ENCODE measurements at regions not wholly inside any gene's neighbourhood (a gene's known extent, or its start where the extent isn't known, plus 50 kb on each side); places are given as distances from the start of the nearest gene placed in this dataset.

DNA sequence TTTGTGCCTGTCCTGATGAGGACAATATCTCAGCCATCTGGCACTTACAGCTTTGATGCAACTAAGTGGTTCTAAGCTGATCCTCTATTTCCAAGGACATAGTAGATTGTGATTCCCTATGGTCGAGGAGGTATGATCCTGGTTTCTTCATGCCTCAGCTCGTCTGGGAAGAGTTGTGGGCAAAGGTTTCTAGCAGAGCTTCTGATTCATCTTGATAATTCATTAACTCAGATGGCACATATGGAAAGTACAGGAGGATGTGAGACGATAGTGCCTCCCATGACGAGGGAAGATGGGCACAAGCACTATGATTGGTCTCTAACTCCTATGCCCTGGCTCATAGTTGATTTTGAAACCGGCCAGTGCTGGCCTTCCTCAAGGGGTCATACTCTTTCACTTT lies 334.2 kb upstream of the SEMA6D start:
- no peak overlapping the region for H2AFZ ChIP-seq (ENCODE audit: insufficient read depth, low read depth, low read length, poor library complexity, severe bottlenecking)

DNA sequence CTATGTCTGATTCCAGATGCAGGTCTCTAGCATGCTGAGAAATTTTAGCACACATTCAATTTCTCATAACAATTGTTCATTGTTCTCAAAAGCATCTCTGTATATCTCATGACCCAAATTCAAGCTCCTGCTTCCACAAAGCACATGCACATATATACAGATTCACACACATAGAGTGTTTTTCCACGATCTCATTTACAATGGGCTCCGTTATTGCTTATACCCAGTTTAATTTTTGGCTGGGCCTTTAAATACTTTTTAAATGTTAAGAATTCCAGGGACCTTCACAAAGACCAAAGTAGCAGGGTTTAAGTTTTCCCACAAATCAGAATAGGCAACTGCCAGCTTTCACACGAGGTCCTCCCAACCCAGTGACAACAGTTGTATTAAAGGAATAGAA lies 333.5 kb upstream of the SEMA6D start:
- intact Hi-C loops (cut with micrococcal nuclease) = no loop called here
- TF ChIP-seq CTCF (IDR thresholded peaks at IDR 0.05) = no peak
- no peak for TF ChIP-seq EZH2 (IDR thresholded peaks at IDR 0.05; ENCODE audit: borderline replicate concordance, insufficient read depth, low read depth, low read length, poor library complexity, severe bottlenecking)
- no peak overlapping the region for H2AFZ ChIP-seq (ENCODE audit: insufficient read depth, low read depth, low read length, poor library complexity, severe bottlenecking)
- DNase-seq (no peak), ATAC-seq (ENCODE audit: low read depth) (no peak)
- Mint-ChIP-seq H3K4me1 (no peaks in the 10 kb centered on the region), H3K27me3 (no peaks in the 10 kb centered on the region), H3K9me3 (ENCODE audit: insufficient read depth) (no peaks in the 10 kb centered on the region), H3K27ac (no peak overlapping the region), H3K4me3 (no peak overlapping the region)
- H3K79me2 ChIP-seq (ENCODE audit: control insufficient read depth, insufficient read depth, low read length) = no peaks in the 10 kb centered on the region
- CTCF ChIA-PET = no interaction called here
- H3K4me3 ChIP-seq (ENCODE audit: control extremely low read depth in 1 of 5, extremely low read depth in 1 of 5, insufficient read depth in 1 of 5, low read depth in 2 of 5, low read length in 4 of 5) = no peak overlapping the region
- H3K4me1 ChIP-seq (ENCODE audit: control insufficient read depth in 2 of 2, insufficient read depth in 2 of 2, low read length in 2 of 2) = no peaks in the 10 kb centered on the region
- H4K20me1 ChIP-seq (ENCODE audit: control insufficient read depth, insufficient read depth, low read length, poor library complexity, severe bottlenecking) = no peaks in the 10 kb centered on the region
- no peaks in the 10 kb centered on the region for H3K9me3 ChIP-seq (ENCODE audit: control extremely low read depth in 1 of 3, control insufficient read depth in 2 of 3, insufficient read depth in 1 of 3, low read length in 2 of 3)
- no peak overlapping the region for H3K27ac ChIP-seq (ENCODE audit: low read length in 2 of 2)
- H3K36me3 ChIP-seq (replicated peaks in 1 of 2; ENCODE audit: control extremely low read depth in 1 of 2, control insufficient read depth in 1 of 2, extremely low read depth in 1 of 2, insufficient read depth in 2 of 2, low read length in 1 of 2) = no peaks in the 10 kb centered on the region
- POLR2A ChIA-PET = no interaction called here
- H3K4me2 ChIP-seq (replicated peaks; ENCODE audit: low read depth, low read length, poor library complexity, severe bottlenecking) = no peak overlapping the region
- WGBS (ENCODE audit: insufficient coverage) = no CpG with 5 or more reads among the region's 3 CpGs
- H3K9ac ChIP-seq (ENCODE audit: low read length) = no peak overlapping the region
- H3K27me3 ChIP-seq (replicated peaks in 1 of 4; ENCODE audit: control extremely low read depth in 1 of 4, control insufficient read depth in 3 of 4, insufficient read depth in 4 of 4, low read length in 3 of 4) = no peaks in the 10 kb centered on the region

More for the DNA sequence above, 334.2 kb upstream of the SEMA6D start:
- H3K36me3 ChIP-seq (replicated peaks in 1 of 2; ENCODE audit: control extremely low read depth in 1 of 2, control insufficient read depth in 1 of 2, extremely low read depth in 1 of 2, insufficient read depth in 2 of 2, low read length in 1 of 2) = no peaks in the 10 kb centered on the region
- DNase-seq = no peak
- H3K79me2 ChIP-seq (ENCODE audit: control insufficient read depth, insufficient read depth, low read length) = no peaks in the 10 kb centered on the region
- no peaks in the 10 kb centered on the region for H3K9me3 ChIP-seq (ENCODE audit: control extremely low read depth in 1 of 3, control insufficient read depth in 2 of 3, insufficient read depth in 1 of 3, low read length in 2 of 3)
- no peak for ATAC-seq (ENCODE audit: low read depth)
- Mint-ChIP-seq H3K27ac (no peak overlapping the region), H3K4me1 (no peaks in the 10 kb centered on the region), H3K27me3 (no peaks in the 10 kb centered on the region), H3K4me3 (no peak overlapping the region), H3K9me3 (ENCODE audit: insufficient read depth) (no peaks in the 10 kb centered on the region)
- ChIA-PET CTCF (no interaction called here), POLR2A (no interaction called here)
- H3K9ac ChIP-seq (ENCODE audit: low read length) = no peak overlapping the region
- H3K27ac ChIP-seq (ENCODE audit: low read length in 2 of 2) = no peak overlapping the region
- intact Hi-C loops (cut with micrococcal nuclease) = no loop called here
- no peak overlapping the region for H3K4me3 ChIP-seq (ENCODE audit: control extremely low read depth in 1 of 5, extremely low read depth in 1 of 5, insufficient read depth in 1 of 5, low read depth in 2 of 5, low read length in 4 of 5)
- no peaks in the 10 kb centered on the region for H3K27me3 ChIP-seq (replicated peaks in 1 of 4; ENCODE audit: control extremely low read depth in 1 of 4, control insufficient read depth in 3 of 4, insufficient read depth in 4 of 4, low read length in 3 of 4)
- TF ChIP-seq EZH2 (IDR thresholded peaks at IDR 0.05; ENCODE audit: borderline replicate concordance, insufficient read depth, low read depth, low read length, poor library complexity, severe bottlenecking) (no peak), CTCF (IDR thresholded peaks at IDR 0.05) (no peak)
- no peaks in the 10 kb centered on the region for H3K4me1 ChIP-seq (ENCODE audit: control insufficient read depth in 2 of 2, insufficient read depth in 2 of 2, low read length in 2 of 2)
- H3K4me2 ChIP-seq (replicated peaks; ENCODE audit: low read depth, low read length, poor library complexity, severe bottlenecking) = no peak overlapping the region
- 90% methylated on average over 4 of the region's 5 CpGs for WGBS (ENCODE audit: insufficient coverage)
- H4K20me1 ChIP-seq (ENCODE audit: control insufficient read depth, insufficient read depth, low read length, poor library complexity, severe bottlenecking) = no peaks in the 10 kb centered on the region

All from B cell (primary cell).